HL-60 (cell line): ENCODE measurements at regions not wholly inside any gene's neighbourhood (a gene's known extent, or its start where the extent isn't known, plus 50 kb on each side); places are given as distances from the start of the nearest gene placed in this dataset.

Source experiments
- DNase-seq, 2 experiments: peaks; one replicate each; pipeline ENCODE4 v3.0.0-alpha.2; 2010 to 2020; ENCODE audit warnings: low read depth in 1 of 2, low spot score in 1 of 2
- H3K27ac ChIP-seq: fragments of 250-450 bp; sonication (Bioruptor Pico); replicated peaks from 2 replicates; pipeline ENCODE4 v1.5.1; 2020; ENCODE audit warnings: mild to moderate bottlenecking, moderate library complexity
- H3K27me3 ChIP-seq: fragments of 250-450 bp; sonication (Bioruptor Pico); 2 replicates; pipeline ENCODE4 v1.5.1; 2021; ENCODE audit warnings: mild to moderate bottlenecking, moderate library complexity; ENCODE audit not compliant: insufficient read depth, poor library complexity, severe bottlenecking
- H3K4me3 ChIP-seq: replicated peaks from 2 replicates; pipeline ENCODE4 v1.5.1; 2011; ENCODE audit warnings: mild to moderate bottlenecking, control low read depth, low read length; ENCODE audit not compliant: insufficient read depth
- GABPA ChIP-seq: IDR thresholded peaks from 2 replicates; pipeline ENCODE4 v1.6.1; 2012; ENCODE audit warnings: low read depth
- POLR2AphosphoS5 ChIP-seq: IDR thresholded peaks from 2 replicates; pipeline ENCODE4 v1.6.1; 2012; ENCODE audit warnings: low read depth
- SPI1 ChIP-seq: IDR thresholded peaks from 2 replicates; pipeline ENCODE4 v1.6.1; 2012; ENCODE audit warnings: low read depth, mild to moderate bottlenecking, borderline replicate concordance
- TF ChIP-seq, protein P1 (sequence below): IDR thresholded peaks from 2 replicates; pipeline ENCODE4 v1.6.1; 2012; ENCODE audit warnings: low read depth; ENCODE audit not compliant: insufficient replicate concordance
- TF ChIP-seq, protein P2 (sequence below): IDR thresholded peaks from one replicate; pipeline ENCODE4 v1.5.1; 2011; ENCODE audit warnings: low read length, control low read depth, inconsistent platforms; ENCODE audit not compliant: insufficient read depth

DNA sequence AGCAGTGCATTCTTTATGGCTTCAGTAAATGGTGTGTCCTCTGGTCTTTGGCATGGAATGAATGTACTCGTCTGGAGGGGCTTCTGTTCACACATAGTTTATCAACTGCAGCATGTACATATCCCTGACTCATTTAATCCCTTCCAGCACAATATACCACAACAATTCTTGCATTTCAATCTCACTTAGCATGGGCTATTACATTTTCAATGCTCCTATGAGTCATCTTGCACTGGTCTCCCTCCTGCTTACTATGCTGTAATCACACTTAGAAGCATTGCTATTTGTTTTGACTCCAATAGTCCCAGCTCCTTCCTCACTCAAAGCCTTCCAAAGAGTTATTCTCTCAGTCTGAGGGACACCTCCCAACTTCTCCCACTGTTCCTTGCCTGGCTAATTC lies 180.9 kb upstream of the NUDT10 start:
- no peak overlapping the region for H3K4me3 ChIP-seq
- H3K27me3 ChIP-seq: peaks cover 2% of the 10 kb centered on the region
- H3K27ac ChIP-seq: no peak overlapping the region
- DNase-seq: no peak
- no peak for TF ChIP-seq SPI1
- no peak for TF ChIP-seq GABPA
- TF ChIP-seq, protein P1, sequence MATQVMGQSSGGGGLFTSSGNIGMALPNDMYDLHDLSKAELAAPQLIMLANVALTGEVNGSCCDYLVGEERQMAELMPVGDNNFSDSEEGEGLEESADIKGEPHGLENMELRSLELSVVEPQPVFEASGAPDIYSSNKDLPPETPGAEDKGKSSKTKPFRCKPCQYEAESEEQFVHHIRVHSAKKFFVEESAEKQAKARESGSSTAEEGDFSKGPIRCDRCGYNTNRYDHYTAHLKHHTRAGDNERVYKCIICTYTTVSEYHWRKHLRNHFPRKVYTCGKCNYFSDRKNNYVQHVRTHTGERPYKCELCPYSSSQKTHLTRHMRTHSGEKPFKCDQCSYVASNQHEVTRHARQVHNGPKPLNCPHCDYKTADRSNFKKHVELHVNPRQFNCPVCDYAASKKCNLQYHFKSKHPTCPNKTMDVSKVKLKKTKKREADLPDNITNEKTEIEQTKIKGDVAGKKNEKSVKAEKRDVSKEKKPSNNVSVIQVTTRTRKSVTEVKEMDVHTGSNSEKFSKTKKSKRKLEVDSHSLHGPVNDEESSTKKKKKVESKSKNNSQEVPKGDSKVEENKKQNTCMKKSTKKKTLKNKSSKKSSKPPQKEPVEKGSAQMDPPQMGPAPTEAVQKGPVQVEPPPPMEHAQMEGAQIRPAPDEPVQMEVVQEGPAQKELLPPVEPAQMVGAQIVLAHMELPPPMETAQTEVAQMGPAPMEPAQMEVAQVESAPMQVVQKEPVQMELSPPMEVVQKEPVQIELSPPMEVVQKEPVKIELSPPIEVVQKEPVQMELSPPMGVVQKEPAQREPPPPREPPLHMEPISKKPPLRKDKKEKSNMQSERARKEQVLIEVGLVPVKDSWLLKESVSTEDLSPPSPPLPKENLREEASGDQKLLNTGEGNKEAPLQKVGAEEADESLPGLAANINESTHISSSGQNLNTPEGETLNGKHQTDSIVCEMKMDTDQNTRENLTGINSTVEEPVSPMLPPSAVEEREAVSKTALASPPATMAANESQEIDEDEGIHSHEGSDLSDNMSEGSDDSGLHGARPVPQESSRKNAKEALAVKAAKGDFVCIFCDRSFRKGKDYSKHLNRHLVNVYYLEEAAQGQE: no peak
- TF ChIP-seq, protein P2, sequence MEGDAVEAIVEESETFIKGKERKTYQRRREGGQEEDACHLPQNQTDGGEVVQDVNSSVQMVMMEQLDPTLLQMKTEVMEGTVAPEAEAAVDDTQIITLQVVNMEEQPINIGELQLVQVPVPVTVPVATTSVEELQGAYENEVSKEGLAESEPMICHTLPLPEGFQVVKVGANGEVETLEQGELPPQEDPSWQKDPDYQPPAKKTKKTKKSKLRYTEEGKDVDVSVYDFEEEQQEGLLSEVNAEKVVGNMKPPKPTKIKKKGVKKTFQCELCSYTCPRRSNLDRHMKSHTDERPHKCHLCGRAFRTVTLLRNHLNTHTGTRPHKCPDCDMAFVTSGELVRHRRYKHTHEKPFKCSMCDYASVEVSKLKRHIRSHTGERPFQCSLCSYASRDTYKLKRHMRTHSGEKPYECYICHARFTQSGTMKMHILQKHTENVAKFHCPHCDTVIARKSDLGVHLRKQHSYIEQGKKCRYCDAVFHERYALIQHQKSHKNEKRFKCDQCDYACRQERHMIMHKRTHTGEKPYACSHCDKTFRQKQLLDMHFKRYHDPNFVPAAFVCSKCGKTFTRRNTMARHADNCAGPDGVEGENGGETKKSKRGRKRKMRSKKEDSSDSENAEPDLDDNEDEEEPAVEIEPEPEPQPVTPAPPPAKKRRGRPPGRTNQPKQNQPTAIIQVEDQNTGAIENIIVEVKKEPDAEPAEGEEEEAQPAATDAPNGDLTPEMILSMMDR: no peak
- no peak for TF ChIP-seq POLR2AphosphoS5

DNA sequence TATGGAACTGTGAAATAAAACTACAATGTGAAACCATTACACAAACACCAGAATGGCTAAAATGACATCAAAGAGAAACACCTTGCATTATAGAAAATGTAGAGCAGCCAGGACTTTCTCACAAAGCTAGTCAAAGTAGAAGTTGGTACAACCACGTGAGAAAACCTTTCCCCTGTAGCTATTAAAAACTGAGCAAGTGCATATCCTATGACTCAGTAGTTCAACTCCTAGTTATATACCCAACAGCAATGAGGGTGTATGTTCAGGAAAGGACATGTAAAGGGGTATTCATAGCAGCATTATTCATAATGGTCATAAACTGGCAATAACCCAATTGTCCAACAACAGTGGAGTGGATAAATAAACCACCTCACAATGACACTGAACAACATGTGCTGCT lies 177.5 kb upstream of the NUDT10 start:
- no peak overlapping the region for H3K4me3 ChIP-seq
- H3K27ac ChIP-seq: no peak overlapping the region
- DNase-seq: no peak
- H3K27me3 ChIP-seq: no peaks in the 10 kb centered on the region
- TF ChIP-seq SPI1 (no peak), POLR2AphosphoS5 (no peak), GABPA (no peak)
- TF ChIP-seq, protein P1: no peak
- TF ChIP-seq, protein P2: no peak

DNA sequence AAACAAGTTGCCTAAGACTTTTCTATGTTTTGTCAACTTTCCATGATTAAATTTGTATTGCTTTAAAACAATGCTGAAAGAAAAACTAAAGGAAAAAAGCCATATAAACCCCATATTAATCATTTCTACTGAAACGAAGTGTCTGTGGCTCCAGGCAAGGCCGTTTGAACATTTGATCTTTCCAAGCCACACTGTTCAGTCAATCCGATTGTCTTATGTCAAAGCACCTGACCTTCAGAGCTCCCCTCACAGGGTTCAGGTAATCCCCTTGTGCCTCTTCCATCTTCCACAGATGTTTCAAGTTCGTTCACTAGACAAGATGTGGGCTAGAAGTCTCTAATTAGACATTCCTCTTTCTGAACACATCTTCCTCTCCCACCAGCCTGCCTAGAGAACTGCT lies 177.1 kb upstream of the NUDT10 start:
- no peak for DNase-seq
- H3K27me3 ChIP-seq: no peaks in the 10 kb centered on the region
- H3K27ac ChIP-seq: no peak overlapping the region
- no peak overlapping the region for H3K4me3 ChIP-seq
- TF ChIP-seq, protein P1: no peak
- TF ChIP-seq GABPA (no peak), POLR2AphosphoS5 (no peak), SPI1 (no peak)
- TF ChIP-seq, protein P2: no peak
